DOHH2 (cell line): ENCODE measurements at regions not wholly inside any gene's neighbourhood (a gene's known extent, or its start where the extent isn't known, plus 50 kb on each side); places are given as distances from the start of the nearest gene placed in this dataset.

Source experiments
- CTCF ChIP-seq: fragments of 200-600 bp; sonication (generic); IDR thresholded peaks from one replicate; pipeline ENCODE4 v1.5.1; 2014; ENCODE audit warnings: antibody characterized with exemption, mild to moderate bottlenecking, low read depth, low read length; ENCODE audit not compliant: poor library complexity, severe bottlenecking
- EZH2phosphoT487 ChIP-seq: fragments of 200-600 bp; sonication (generic); IDR thresholded peaks from 2 replicates; pipeline ENCODE4 v1.6.1; 2017; ENCODE audit warnings: borderline replicate concordance, mild to moderate bottlenecking, antibody characterized with exemption, low read length, moderate library complexity, mixed read lengths

- TF ChIP-seq CTCF (no peak), EZH2phosphoT487 (no peak)
Measured at GRCh38 chr5:135688385-135688784, 109.6 kb upstream of the CXCL14 start.
